ENCODE measurements at regions not wholly inside any gene's neighbourhood (a gene's known extent, or its start where the extent isn't known, plus 50 kb on each side); places are given as distances from the start of the nearest gene placed in this dataset.

DNA sequence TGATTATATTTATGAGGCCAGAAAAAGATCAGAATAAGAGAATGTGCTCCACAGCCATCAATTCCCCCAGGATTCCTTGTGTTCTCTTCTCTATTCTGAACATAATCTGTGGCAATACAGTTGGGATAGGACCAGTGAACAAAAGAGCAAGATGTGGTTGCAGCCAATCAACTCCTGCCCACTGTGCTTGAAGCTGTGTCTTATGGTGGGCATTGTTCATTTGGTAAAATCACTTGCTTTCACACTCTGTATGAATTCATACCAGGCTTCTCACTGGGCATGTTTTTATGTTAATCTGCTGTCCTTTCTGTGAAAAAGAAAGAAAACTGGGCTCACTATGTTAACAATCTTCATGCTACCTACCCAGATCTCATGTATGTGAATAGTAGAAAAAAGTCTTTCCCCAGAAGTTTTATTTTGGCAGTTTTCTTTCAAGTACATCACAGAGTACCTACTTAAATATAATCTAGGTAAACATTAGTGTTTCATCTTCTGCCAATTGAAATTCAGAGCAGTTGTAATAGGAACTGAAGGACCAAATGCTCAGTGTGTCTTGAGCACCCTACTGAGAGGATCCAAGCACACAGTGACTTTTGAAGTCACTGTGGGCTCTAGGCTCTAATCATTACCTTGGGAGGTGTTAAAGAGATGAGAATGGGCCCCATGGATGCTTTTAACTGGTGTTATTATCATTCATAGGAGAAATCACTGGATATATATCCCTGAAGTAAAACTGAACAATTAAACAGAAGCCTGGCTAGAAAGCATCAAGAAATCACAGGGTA is 429.2 kb upstream of the TRAM1L1 start:
- TF ChIP-seq, protein P1, sequence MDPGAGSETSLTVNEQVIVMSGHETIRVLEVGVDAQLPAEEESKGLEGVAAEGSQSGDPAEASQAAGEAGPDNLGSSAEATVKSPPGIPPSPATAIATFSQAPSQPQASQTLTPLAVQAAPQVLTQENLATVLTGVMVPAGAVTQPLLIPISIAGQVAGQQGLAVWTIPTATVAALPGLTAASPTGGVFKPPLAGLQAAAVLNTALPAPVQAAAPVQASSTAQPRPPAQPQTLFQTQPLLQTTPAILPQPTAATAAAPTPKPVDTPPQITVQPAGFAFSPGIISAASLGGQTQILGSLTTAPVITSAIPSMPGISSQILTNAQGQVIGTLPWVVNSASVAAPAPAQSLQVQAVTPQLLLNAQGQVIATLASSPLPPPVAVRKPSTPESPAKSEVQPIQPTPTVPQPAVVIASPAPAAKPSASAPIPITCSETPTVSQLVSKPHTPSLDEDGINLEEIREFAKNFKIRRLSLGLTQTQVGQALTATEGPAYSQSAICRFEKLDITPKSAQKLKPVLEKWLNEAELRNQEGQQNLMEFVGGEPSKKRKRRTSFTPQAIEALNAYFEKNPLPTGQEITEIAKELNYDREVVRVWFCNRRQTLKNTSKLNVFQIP (CRISPR knock-in tag; IDR thresholded peaks at IDR 0.05; ENCODE audit: borderline replicate concordance, low read depth), result no peak
- TF ChIP-seq ESRRG (CRISPR knock-in tag; IDR thresholded peaks at IDR 0.05), result no peak
- no peak for TF ChIP-seq ZNF8 (CRISPR knock-in tag; IDR thresholded peaks at IDR 0.05)
- TF ChIP-seq ZNF70 (CRISPR knock-in tag; IDR thresholded peaks at IDR 0.05), result no peak
- no peak for TF ChIP-seq CREB5 (CRISPR knock-in tag; IDR thresholded peaks at IDR 0.05; ENCODE audit: low read depth)
- TF ChIP-seq ZC3H10 (CRISPR knock-in tag; IDR thresholded peaks at IDR 0.05), result no peak
